Colonic mucosa (tissue), 4 donors: ENCODE measurements at regions not wholly inside any gene's neighbourhood (a gene's known extent, or its start where the extent isn't known, plus 50 kb on each side); places are given as distances from the start of the nearest gene placed in this dataset.

ENCODE experiments used
- DNase-seq: peaks from one replicate; pipeline ENCODE4 v3.0.0-alpha.2; 2020
- H3K27ac ChIP-seq: fragments of 200-600 bp; one replicate; pipeline ENCODE4 v1.8.0; 2021
- H3K27me3 ChIP-seq: fragments of 200-600 bp; one replicate; pipeline ENCODE4 v1.8.0; 2021
- H3K36me3 ChIP-seq: fragments of 200-600 bp; one replicate; pipeline ENCODE4 v1.8.0; 2021
- H3K4me1 ChIP-seq: fragments of 200-600 bp; one replicate; pipeline ENCODE4 v1.8.0; 2021; ENCODE audit warnings: mild to moderate bottlenecking
- H3K4me3 ChIP-seq: fragments of 200-600 bp; one replicate; pipeline ENCODE4 v1.8.0; 2021
- H3K9ac ChIP-seq, 2 donors: one replicate each; pipeline ENCODE4 v1.7.0; 2013; ENCODE audit warnings: control low read depth in 2 of 2, low read depth in 2 of 2, low read length in 2 of 2
- H3K9me3 ChIP-seq: fragments of 200-600 bp; one replicate; pipeline ENCODE4 v1.8.0; 2021
- intact Hi-C: fragments of 100-400 bp; cut with DNase I; formaldehyde crosslinking; loops from one replicate; pipeline ENCODE4 v1.14.1; 2022
- TF ChIP-seq, protein P1 (sequence below): fragments of 200-600 bp; IDR thresholded peaks from one replicate; pipeline ENCODE4 v1.8.0; 2022; ENCODE audit warnings: antibody characterized with exemption, mild to moderate bottlenecking
- donor health status: healthy.
- donor health status: DM: no; HTN: no; CAD: no.
- donor health status: DM: no; HTN: no; CAD: no.

DNA sequence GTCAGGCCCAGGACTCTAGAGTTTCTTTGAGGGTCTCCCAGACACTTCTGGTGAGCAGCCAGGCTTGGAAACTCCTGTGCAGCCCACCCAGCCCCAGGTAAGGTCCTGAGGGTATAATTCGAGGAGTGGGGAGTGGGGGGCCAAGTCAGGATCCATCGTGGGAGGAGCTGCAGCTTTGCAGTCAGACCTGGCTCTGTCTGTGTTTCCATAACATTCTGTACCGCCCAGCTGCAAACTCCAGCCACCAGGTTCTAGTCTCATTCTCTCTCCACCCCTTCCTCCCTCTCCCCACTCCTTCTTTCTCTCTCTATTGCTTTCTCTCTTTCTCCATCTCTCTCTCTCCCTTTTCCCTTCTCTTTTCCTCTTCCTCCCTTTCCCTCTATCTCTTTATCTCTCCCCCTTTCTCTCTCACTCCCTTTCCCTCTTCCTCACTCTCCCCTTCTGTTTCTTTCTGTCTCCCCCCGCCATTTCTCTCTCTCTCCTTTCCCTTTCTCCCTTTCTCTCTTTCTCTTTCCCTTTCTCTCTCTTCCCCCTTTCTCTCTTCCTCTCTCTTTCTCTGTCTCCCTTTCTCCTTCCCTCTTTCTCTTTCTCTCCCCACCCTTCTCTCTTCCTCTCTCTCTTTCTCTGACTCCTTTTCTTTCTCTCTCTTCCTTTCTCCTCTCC lies 127.2 kb downstream of the MN1 start:
- Histone ChIP-seq H3K4me3 (no peak overlapping the region), H3K27me3 (no peaks in the 10 kb centered on the region), H3K9me3 (no peaks in the 10 kb centered on the region), H3K36me3 (no peaks in the 10 kb centered on the region), H3K9ac (no peak overlapping the region), H3K27ac (no peak overlapping the region), H3K4me1 (peaks cover 4% of the 10 kb centered on the region)
- intact Hi-C loops = no loop called here
- TF ChIP-seq, protein P1, sequence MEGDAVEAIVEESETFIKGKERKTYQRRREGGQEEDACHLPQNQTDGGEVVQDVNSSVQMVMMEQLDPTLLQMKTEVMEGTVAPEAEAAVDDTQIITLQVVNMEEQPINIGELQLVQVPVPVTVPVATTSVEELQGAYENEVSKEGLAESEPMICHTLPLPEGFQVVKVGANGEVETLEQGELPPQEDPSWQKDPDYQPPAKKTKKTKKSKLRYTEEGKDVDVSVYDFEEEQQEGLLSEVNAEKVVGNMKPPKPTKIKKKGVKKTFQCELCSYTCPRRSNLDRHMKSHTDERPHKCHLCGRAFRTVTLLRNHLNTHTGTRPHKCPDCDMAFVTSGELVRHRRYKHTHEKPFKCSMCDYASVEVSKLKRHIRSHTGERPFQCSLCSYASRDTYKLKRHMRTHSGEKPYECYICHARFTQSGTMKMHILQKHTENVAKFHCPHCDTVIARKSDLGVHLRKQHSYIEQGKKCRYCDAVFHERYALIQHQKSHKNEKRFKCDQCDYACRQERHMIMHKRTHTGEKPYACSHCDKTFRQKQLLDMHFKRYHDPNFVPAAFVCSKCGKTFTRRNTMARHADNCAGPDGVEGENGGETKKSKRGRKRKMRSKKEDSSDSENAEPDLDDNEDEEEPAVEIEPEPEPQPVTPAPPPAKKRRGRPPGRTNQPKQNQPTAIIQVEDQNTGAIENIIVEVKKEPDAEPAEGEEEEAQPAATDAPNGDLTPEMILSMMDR = no peak
- DNase-seq = no peak

DNA sequence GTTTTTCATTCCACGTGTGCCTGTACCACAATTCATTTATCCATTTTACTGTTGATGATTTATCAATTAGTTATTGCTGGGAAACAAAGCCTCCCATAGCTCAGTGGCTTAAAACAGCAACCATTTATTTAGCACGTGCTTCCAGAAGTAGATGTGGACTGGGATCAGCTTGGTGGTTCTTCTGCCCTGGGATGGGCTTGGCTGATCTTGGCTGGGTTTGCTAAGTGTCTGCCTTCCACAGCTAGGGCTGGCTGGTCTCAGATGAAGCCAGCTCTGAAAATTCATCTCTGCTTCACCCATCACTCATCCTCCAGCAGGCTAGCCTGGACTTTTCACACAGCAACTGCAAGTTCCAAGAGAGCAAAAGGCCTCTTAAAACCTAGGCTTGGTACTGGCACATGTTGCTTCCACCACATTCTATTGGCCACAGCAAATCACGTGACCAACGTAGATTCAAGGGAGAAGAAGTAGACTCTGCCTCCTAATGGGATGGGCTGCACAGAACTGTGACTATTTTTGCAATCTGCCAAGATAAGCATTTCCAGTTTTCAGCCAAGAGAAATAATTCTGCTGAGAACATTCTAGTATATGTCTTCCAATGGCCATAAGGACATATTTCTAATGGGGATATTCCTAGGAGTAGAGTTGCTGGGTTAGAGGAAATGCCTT lies 124.9 kb downstream of the MN1 start:
- Histone ChIP-seq H3K4me1 (no peaks in the 10 kb centered on the region), H3K27ac (no peak overlapping the region), H3K9ac (no peak overlapping the region), H3K36me3 (no peaks in the 10 kb centered on the region), H3K9me3 (no peaks in the 10 kb centered on the region), H3K27me3 (no peaks in the 10 kb centered on the region), H3K4me3 (no peak overlapping the region)
- TF ChIP-seq, protein P1 = no peak
- intact Hi-C loops = no loop called here
- no peak for DNase-seq

DNA sequence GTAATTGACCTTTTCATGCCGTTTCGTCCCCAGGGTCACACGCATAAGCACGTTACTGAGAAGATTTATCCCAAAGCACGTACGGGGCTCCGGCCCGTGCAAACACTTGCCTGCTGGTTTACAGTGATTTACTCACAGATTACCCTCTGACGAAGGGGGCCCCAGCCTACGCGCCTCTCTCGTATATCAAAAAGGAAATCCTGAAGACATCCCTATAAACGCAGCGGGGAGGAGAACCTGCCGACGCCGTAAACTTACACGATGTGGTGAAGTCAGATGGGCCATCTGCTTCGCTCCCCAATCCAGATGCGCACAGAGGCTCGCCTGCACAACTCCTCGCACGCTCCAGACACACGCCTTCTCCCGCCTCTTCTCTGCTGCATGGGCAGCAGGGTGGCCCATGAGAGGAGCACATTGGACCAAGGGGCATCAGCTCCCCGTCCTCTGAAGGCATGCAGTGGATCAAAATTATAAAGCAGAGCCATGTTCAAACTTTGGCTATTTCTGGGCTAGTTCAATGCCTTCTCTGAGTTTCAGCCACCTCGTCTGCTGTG lies 123.6 kb downstream of the MN1 start:
- no peaks in the 10 kb centered on the region for H3K27me3 ChIP-seq
- TF ChIP-seq, protein P1 = no peak
- no peak overlapping the region for H3K9ac ChIP-seq
- H3K27ac ChIP-seq = no peak overlapping the region
- H3K9me3 ChIP-seq = no peaks in the 10 kb centered on the region
- H3K4me1 ChIP-seq = no peaks in the 10 kb centered on the region
- no peak overlapping the region for H3K4me3 ChIP-seq
- intact Hi-C loops = no loop called here
- DNase-seq = no peak
- H3K36me3 ChIP-seq = no peaks in the 10 kb centered on the region

DNA sequence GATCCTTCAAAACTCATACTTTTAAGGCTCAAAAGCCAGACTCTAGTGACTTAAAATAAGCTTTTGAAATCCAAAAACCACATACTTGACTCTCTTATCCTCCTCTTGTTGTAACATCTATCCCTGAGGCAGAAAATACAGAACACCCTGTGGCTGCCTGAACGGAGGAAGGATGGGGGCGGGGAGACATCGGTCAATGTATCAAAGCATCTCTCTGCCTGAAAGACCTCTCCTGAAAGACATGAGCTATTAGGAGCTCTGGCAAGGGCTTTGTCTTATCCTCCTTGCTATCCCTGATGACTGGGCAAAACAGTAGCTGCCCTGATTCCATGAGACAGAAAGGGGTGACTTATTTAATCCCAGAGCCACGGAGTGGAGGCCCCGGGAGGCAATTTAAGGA lies 122.4 kb downstream of the MN1 start:
- H3K36me3 ChIP-seq = no peaks in the 10 kb centered on the region
- no peak overlapping the region for H3K9ac ChIP-seq
- H3K4me1 ChIP-seq = no peaks in the 10 kb centered on the region
- H3K9me3 ChIP-seq = no peaks in the 10 kb centered on the region
- H3K4me3 ChIP-seq = no peak overlapping the region
- TF ChIP-seq, protein P1 = no peak
- no peak for DNase-seq
- no peak overlapping the region for H3K27ac ChIP-seq
- intact Hi-C loops = no loop called here
- H3K27me3 ChIP-seq = no peaks in the 10 kb centered on the region

DNA sequence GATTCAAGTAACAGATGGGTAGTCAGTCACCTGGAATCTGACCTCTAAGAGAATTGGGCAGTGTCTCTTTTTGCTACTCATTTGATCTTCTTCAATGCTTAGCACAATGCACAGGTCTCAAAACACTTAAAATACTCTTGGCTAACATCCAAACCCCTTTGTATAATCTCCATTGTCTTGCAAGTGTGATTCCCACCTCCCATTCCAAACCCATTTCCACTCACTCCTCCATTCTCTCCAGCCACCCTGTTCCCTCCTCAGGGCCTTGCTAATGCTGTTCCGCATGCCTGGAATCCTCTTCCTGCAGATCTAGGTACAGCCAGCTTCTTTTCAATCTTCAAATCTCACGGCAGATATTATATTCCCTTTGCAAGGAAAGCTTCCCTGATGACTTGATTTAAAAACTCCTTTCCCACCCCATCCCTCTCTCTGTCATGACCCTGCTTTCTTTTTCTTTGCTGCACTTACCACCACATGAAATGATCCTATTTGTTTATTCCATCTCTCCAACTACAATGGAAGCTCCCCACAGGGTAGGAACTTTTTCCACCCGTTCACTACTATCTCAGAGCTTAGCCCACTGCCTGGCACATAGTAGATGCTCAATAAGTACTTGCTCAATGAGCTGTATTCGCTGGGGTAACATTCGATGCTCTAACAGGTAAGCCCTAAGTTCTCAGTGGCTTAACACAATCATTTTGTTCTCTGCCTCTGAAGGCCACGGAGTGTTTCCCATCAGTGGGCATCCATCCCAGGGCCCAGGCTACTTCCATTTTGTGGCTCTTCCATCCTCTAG lies 121.7 kb downstream of the MN1 start:
- DNase-seq = no peak
- Histone ChIP-seq H3K27me3 (no peaks in the 10 kb centered on the region), H3K4me3 (no peak overlapping the region), H3K9ac (no peak overlapping the region), H3K36me3 (no peaks in the 10 kb centered on the region), H3K9me3 (no peaks in the 10 kb centered on the region), H3K4me1 (no peaks in the 10 kb centered on the region), H3K27ac (no peak overlapping the region)
- TF ChIP-seq, protein P1 = no peak
- intact Hi-C loops = no loop called here
